ENCODE measurements at regions not wholly inside any gene's neighbourhood (a gene's known extent, or its start where the extent isn't known, plus 50 kb on each side); places are given as distances from the start of the nearest gene placed in this dataset.

DNA sequence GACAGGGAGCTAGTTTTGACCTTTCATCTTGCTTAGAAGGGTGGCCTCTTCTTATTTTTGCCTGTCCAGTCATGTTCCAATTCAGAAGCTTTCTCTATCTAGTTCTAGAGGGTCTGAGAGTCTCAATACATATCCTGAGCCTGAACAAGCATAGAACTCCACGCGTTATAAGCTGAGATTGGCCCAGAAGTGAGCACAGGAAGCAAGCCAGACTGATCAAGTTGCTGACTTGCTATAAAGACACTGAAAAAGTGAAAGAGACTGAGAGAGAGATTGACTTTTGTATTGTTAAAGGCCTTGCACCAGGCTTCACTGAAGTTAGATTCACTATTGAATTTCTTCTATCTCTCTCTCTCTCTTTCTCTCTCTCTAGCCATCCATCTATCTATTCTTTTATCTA lies 142.7 kb upstream of the DOCK10 start:
- TF ChIP-seq, protein P1, sequence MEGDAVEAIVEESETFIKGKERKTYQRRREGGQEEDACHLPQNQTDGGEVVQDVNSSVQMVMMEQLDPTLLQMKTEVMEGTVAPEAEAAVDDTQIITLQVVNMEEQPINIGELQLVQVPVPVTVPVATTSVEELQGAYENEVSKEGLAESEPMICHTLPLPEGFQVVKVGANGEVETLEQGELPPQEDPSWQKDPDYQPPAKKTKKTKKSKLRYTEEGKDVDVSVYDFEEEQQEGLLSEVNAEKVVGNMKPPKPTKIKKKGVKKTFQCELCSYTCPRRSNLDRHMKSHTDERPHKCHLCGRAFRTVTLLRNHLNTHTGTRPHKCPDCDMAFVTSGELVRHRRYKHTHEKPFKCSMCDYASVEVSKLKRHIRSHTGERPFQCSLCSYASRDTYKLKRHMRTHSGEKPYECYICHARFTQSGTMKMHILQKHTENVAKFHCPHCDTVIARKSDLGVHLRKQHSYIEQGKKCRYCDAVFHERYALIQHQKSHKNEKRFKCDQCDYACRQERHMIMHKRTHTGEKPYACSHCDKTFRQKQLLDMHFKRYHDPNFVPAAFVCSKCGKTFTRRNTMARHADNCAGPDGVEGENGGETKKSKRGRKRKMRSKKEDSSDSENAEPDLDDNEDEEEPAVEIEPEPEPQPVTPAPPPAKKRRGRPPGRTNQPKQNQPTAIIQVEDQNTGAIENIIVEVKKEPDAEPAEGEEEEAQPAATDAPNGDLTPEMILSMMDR (conservative IDR thresholded peaks at IDR 0.05; ENCODE audit: low read length): no peak
- TF ChIP-seq EZH2phosphoT487 (IDR thresholded peaks at IDR 0.05; ENCODE audit: borderline replicate concordance, low read depth, low read length): no peak

Data from OCI-LY7 (cell line).